ENCODE measurements at regions not wholly inside any gene's neighbourhood (a gene's known extent, or its start where the extent isn't known, plus 50 kb on each side); places are given as distances from the start of the nearest gene placed in this dataset.

DNA sequence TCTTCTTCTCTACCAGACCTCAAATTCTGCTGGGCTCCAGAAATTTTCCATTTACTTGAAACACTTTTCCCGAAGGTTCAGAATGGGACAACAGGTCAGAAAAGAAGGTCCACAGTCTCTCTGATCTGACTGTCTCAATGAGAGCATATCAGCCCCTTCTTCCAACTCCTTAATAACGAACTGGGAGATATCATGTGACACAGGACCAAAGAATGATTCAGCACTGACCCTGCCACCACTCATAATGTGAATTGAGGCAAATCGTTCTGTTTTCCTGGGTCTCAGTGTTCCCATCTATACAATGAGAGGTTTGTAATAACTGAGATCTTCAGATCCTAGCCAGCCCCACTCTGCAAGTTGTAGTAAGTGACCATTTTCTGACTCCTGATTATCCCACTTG lies 500.5 kb downstream of the NTRK3 start:
- no peaks in the 10 kb centered on the region for H3K27me3 ChIP-seq (ENCODE audit: control insufficient read depth in 1 of 2, insufficient read depth in 2 of 2, low read length in 2 of 2)
- ATAC-seq (no peak), FAIRE-seq (no peak), DNase-seq (ENCODE audit: low spot score) (no peak)
- no peak overlapping the region for H3K4me2 ChIP-seq (ENCODE audit: low read depth, low read length)
- peaks cover 37% of the 10 kb centered on the region for H3K9me3 ChIP-seq (ENCODE audit: low read length)
- in situ Hi-C loops (cut with HindIII; ENCODE audit: extremely low pct_ligation_motif_present, low pct_unique_long_range_greater_than_20kb) (no loop called here), intact Hi-C loops (cut with micrococcal nuclease; ENCODE audit: unreplicated experiment) (no loop called here)
- no peak overlapping the region for H2AFZ ChIP-seq (ENCODE audit: low read length)
- no peaks in the 10 kb centered on the region for H3K79me2 ChIP-seq (ENCODE audit: insufficient read depth, low read length)
- no peaks in the 10 kb centered on the region for H3K4me1 ChIP-seq (ENCODE audit: insufficient read depth, low read length)
- no peaks in the 10 kb centered on the region for H3K36me3 ChIP-seq (replicated peaks in 1 of 2; ENCODE audit: control insufficient read depth in 1 of 2, insufficient read depth in 2 of 2, low read length in 2 of 2)
- no TSS peak for BruUV-seq (replicated peaks)
- H3K9ac ChIP-seq (ENCODE audit: insufficient read depth, low read depth, low read length) = no peak overlapping the region
- H3K4me3 ChIP-seq (replicated peaks in 1 of 3; ENCODE audit: insufficient read depth in 1 of 3, low read depth in 2 of 3, low read length in 3 of 3) = no peak overlapping the region
- ChIA-PET POLR2A (no interaction called here), CTCF (ENCODE audit: low intra/inter-chr PET ratio, low total read pairs) (no interaction called here)
- no peaks in the 10 kb centered on the region for H4K20me1 ChIP-seq (ENCODE audit: insufficient read depth, low read length)
- no peak overlapping the region for H3K27ac ChIP-seq (ENCODE audit: extremely low read length, insufficient read depth, low read length)
- WGBS (ENCODE audit: low lambda C conversion rate) = 0% methylated on average over 2 of the region's 3 CpGs
- TF ChIP-seq MTF2 (CRISPR knock-in tag; IDR thresholded peaks at IDR 0.05; ENCODE audit: borderline replicate concordance) (no peak), POLR2AphosphoS5 (IDR thresholded peaks at IDR 0.05; ENCODE audit: low read depth, low read length) (no peak), ZNF337 (CRISPR knock-in tag; IDR thresholded peaks at IDR 0.05; ENCODE audit: borderline replicate concordance, low read depth) (no peak), HOXA5 (CRISPR knock-in tag; IDR thresholded peaks at IDR 0.05) (no peak), TEAD2 (CRISPR knock-in tag; IDR thresholded peaks at IDR 0.05) (no peak), ZFP36L2 (CRISPR knock-in tag; IDR thresholded peaks at IDR 0.05) (no peak), SOX5 (CRISPR knock-in tag; IDR thresholded peaks at IDR 0.05; ENCODE audit: borderline replicate concordance) (no peak), DPF2 (CRISPR knock-in tag; IDR thresholded peaks at IDR 0.05; ENCODE audit: borderline replicate concordance, low read depth) (no peak), RNF219 (CRISPR knock-in tag; IDR thresholded peaks at IDR 0.05) (no peak), MXI1 (IDR thresholded peaks at IDR 0.05; ENCODE audit: borderline replicate concordance, low read depth, low read length) (no peak)
- TF ChIP-seq, protein P1, sequence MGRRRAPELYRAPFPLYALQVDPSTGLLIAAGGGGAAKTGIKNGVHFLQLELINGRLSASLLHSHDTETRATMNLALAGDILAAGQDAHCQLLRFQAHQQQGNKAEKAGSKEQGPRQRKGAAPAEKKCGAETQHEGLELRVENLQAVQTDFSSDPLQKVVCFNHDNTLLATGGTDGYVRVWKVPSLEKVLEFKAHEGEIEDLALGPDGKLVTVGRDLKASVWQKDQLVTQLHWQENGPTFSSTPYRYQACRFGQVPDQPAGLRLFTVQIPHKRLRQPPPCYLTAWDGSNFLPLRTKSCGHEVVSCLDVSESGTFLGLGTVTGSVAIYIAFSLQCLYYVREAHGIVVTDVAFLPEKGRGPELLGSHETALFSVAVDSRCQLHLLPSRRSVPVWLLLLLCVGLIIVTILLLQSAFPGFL (CRISPR knock-in tag; IDR thresholded peaks at IDR 0.05) = no peak
- TF ChIP-seq, protein P2, sequence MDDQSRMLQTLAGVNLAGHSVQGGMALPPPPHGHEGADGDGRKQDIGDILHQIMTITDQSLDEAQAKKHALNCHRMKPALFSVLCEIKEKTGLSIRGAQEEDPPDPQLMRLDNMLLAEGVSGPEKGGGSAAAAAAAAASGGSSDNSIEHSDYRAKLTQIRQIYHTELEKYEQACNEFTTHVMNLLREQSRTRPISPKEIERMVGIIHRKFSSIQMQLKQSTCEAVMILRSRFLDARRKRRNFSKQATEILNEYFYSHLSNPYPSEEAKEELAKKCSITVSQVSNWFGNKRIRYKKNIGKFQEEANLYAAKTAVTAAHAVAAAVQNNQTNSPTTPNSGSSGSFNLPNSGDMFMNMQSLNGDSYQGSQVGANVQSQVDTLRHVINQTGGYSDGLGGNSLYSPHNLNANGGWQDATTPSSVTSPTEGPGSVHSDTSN (CRISPR knock-in tag; IDR thresholded peaks at IDR 0.05; ENCODE audit: borderline replicate concordance) = no peak
- TF ChIP-seq, protein P3, sequence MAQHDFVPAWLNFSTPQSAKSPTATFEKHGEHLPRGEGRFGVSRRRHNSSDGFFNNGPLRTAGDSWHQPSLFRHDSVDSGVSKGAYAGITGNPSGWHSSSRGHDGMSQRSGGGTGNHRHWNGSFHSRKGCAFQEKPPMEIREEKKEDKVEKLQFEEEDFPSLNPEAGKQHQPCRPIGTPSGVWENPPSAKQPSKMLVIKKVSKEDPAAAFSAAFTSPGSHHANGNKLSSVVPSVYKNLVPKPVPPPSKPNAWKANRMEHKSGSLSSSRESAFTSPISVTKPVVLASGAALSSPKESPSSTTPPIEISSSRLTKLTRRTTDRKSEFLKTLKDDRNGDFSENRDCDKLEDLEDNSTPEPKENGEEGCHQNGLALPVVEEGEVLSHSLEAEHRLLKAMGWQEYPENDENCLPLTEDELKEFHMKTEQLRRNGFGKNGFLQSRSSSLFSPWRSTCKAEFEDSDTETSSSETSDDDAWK (CRISPR knock-in tag; IDR thresholded peaks at IDR 0.05) = no peak
- TF ChIP-seq, protein P4, sequence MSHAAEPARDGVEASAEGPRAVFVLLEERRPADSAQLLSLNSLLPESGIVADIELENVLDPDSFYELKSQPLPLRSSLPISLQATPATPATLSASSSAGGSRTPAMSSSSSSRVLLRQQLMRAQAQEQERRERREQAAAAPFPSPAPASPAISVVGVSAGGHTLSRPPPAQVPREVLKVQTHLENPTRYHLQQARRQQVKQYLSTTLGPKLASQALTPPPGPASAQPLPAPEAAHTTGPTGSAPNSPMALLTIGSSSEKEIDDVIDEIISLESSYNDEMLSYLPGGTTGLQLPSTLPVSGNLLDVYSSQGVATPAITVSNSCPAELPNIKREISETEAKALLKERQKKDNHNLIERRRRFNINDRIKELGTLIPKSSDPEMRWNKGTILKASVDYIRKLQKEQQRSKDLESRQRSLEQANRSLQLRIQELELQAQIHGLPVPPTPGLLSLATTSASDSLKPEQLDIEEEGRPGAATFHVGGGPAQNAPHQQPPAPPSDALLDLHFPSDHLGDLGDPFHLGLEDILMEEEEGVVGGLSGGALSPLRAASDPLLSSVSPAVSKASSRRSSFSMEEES (CRISPR knock-in tag; IDR thresholded peaks at IDR 0.05) = no peak
- TF ChIP-seq, protein P5, sequence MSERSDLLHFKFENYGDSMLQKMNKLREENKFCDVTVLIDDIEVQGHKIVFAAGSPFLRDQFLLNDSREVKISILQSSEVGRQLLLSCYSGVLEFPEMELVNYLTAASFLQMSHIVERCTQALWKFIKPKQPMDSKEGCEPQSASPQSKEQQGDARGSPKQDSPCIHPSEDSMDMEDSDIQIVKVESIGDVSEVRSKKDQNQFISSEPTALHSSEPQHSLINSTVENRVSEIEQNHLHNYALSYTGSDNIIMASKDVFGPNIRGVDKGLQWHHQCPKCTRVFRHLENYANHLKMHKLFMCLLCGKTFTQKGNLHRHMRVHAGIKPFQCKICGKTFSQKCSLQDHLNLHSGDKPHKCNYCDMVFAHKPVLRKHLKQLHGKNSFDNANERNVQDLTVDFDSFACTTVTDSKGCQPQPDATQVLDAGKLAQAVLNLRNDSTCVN (CRISPR knock-in tag; IDR thresholded peaks at IDR 0.05; ENCODE audit: borderline replicate concordance) = no peak

Data from HepG2 (cell line).